ENCODE measurements at regions not wholly inside any gene's neighbourhood (a gene's known extent, or its start where the extent isn't known, plus 50 kb on each side); places are given as distances from the start of the nearest gene placed in this dataset.

DNA sequence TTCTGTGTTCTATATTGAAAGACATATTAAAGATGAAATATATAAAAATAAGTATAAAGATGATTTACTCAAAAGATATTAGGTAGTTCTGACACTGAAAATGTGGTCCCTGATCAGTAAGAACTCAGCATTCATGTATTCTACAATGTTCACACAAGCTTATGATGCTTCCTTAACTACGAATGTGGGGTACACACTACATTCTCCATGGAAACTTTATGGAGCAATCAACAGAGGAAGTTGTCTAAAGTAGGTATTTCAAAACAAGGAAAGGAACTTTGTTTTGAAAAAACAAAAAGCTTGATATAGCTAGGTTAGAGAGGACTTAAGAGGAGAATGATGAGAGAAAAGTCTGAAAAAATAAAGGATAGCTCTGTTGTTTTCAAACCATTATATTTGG, 119.7 kb upstream of the RGS18 start:
- no peak for DNase-seq

DNA sequence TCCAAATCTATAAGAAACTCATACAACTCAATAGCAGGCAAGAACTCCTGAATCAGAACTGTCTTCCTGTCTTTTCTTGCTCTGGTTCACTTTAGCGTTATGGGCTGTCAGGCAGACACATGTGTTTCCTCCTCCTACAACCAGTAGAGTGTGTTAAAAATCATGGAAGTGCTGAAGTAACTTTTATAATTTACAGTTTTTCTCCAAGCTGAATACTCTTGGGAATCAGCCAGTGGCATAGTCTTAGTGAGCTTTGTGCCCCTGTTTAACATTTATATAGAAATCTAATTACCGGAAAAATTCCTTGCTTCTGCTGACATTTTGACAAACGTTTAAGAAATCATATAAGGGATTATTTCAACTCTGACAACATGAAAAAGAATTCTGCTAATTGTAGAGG, 113.1 kb upstream of the RGS18 start:
- no peak for DNase-seq

DNA sequence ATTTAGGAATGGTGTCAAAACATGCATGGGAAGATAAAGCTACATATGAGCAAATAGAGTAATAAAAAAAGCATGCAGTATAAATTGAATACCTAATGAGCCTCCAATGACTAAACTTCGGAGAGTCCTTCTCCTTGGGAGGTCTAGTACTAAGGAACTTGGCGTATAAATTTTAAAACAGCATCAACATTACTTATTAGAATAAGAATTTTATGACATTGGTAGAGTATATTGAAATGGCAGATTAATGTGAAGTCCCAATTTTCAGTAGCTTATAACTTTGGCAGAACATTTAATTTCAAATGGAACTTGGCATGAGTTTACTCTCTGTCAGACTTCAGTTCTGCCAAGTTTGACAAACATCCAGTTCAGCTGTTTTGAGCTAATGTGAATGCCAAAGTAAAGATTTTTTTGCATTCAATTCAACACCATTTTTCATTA, 104.7 kb upstream of the RGS18 start:
- no peak for DNase-seq

DNA sequence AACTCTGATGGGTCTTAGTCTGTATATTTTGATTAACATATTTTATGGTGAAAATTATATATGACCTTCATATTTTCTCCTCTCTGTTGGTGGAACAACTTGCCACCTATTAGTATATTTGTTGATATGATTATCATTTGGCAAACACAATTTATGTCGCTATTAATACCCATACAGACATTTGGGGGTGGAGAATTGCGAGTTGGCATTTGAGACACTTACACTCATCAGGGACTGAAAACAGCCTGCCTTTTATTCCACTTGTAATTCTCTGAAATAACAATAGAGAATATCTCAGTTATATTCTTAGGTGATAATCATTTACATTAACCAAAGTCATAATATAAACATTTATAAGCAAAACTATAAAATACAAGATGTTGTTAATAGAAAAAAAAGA, 100.5 kb upstream of the RGS18 start:
- no peak for DNase-seq

DNA sequence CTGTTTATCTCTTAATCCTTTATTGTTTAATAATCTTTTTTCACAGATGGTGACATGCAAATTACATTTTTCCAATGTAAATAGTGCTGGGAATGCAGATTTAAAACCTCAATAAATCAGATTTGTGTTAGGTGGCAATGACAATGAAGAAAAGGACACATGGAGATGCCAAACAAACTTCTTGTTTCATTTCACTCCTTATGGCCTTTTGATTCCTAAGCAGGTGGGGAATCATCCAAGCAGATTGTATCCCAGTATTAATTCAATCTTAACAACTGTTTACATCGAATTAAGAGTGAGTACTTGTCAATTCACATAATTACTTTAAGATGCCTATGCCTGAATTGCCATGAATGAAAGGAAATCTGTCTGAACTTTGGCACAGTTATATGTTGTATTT, 98.9 kb upstream of the RGS18 start:
- DNase-seq: no peak

DNA sequence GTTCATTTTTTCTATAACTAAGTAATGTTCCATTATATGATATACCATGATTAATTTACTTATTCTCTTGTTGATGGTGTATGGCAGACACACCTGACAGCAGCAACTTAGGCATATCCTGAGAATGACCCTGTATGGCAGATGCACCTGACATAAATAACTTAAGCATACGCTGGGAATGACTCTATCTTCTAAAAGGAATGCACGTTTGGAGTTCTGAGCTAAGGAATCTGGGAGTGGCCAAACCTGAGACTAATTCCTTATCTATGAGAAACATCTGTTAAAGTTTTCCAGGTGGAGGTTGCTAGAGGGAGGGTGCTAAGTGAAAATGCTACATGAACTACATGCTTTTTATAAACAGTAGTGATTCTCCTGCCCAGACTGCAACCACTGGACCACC, 96.7 kb upstream of the RGS18 start:
- no peak for DNase-seq

DNA sequence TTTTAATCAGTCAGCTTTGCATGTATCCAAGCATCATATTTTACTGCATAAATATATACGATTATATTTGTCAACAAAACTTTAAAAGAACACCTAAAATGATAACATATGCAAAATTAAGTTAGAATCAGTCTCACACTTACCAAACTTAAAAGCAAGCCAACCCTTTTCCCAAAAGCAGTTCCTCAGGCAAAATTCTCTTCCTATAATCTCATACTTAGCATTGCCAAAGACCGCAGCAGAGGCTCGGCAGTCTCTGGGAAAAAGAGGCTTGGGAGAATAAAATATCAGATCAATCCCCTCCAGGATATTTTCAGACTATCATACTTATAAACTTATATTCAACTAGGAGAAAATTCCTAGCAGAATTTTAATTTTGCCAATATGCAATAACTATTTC, 93.2 kb upstream of the RGS18 start:
- DNase-seq: no peak

DNA sequence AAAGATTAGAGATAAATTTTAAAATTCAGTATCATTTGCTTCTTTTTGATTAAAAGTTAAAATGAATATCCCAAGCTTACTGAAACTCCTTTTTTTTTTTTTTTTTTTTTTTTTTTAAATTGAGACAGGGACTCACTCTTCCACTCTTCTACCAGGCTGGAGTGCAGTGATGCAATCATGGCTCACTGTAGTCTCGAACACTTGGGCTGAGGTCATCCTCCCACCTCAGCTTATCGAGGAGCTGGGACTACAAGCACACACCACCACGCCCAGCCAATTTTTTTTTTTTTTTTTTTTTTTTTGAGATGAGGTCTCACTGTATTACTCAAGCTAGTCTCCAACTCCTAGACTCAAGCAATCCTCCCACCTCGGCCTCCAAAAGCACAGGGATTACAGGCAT, 92.1 kb upstream of the RGS18 start:
- no peak for DNase-seq

DNA sequence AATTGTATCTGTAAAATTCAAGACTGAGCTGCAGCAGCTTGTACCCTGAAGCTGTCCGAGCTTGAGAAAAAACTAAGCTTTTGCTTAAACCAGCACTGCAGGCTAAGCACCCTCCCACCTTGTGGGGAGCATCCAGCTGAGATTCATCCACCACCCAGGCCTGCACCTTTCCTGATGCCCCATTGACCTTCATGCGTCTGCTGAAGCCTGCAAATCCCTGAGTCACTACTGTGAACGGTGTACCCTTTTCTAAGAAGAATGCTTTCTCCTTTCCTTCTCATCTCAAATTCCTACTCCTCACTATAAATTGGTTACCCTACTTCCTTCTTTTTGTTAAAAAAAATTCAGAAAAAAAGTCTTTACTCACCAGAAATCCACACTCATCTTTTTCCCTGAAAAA, 90.9 kb upstream of the RGS18 start:
- DNase-seq: no peak

DNA sequence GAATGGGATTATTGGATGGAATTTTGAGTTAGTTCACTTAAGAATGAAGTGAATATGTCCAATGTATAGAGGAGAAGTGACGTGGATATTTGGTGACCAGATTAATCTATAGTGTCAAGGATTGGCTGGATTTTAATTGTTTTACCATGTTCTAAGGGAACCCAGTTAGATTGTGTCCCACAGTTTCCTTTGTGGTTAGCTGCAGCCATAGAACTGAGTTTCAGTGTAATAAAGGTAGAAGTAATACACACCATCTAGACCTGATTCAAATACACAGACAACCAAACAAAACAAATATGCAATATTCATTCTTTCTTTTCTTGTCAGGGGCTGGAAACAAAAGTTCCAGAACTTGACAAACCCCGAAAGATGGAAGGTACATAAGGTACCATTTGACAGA, 88.0 kb upstream of the RGS18 start:
- DNase-seq: no peak

DNA sequence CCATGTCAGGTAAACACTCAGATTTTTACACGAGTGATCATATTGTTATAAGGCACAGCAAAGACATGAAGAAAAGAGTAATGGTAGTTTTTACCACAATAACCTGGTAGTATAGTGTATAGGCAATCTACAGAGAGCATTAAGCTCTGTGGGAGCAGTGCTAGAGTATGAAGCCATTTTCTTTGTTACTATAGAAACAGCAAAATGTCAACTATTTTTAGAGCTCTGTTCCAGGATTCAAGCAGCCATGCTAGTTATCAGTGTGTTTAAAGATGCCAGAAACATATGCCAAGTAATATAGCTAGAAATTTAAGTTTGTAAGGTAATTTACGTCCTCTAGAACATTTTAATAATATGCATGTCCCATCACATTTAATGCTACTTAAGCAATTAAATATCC, 77.6 kb upstream of the RGS18 start:
- no peak for DNase-seq

DNA sequence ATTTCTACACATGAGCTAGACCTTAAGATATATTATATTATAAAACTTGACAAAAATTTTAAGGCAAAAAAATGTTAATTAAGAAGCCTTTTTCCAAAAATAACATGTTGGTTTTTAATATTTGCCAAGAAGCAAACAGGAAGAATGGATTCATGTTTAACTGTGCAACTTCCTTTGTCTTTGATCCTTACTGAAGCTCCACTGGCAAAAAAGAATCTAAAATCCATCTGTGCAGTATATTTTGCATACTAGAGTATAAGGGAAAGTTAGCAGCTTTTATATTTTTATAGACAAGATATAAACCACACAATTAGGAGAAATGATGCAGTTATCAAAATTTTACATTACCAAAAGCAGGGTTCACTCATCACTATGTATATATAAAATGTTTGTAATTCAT, 76.9 kb upstream of the RGS18 start:
- DNase-seq: no peak

DNA sequence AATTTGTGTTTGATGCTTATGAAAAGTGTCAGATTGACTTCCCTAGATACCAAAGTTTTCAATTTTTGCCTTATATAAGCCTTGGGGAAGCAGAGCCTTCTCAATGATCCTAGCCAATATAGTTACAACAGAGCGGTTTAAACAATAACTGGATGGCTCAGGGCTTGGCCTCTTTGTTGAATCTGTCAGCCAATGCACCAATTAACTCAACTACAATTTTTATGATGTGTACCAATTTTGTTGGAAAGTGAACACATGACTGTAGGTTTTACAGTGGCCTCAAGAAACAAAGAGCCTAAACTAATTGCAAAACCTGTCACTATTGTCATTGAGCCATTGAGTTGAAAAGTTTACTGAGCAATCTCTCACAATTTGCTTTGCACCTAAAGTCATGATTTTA, 71.6 kb upstream of the RGS18 start:
- no peak for DNase-seq

DNA sequence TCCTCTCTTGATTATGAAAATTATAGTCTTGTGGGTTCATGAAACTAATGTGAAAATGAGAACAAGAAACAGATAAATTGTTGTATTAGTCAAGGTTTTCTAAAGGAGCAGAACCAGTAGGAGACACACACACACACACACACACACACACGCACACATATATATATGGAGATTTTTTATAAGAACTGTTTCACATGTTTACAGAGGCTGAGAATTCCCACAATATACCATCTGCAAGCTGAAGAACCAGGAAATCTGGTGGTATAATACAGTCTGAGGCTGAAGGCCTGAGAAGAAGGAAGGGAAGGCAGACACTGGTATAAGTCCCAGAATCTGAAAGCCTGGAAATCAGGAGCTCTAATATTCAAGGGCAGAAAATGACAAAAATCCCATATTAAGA, 70.9 kb upstream of the RGS18 start:
- no peak for DNase-seq

DNA sequence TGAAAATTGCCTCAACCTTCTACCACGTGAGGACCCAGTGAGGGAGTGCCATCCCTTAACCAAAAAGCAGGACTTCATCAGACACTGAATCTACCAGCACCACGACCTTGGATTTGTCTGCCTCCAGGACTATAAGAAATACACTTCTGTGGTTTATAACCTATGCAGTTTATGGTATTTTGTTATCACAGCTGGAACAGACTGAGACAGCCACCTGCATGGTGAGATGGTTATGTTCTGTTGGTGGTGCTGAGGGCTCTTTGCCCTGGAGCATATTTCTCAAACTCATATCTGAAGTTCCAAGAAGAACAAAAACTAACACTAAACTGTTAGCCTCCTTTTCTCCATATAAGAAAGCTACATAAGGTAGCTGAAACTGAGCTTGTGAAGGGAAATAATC, 69.8 kb upstream of the RGS18 start:
- DNase-seq: no peak

DNA sequence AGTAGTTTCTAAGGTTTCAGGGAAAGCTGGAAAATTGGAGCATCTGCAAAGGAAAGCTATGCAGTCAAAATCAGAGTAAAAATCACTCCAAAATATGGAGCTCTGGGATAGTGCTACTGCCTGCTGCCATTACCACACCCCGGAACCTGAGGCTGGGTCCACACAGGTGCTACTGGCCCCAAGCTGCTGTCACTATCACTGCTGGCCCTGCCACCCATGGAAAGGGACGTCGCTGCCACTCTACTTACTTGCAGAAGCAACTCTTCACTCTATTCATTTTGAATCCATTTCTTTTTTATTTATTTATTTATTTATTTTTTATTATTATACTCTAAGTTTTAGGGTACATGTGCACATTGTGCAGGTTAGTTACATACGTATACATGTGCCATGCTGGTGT, 60.3 kb upstream of the RGS18 start:
- no peak for DNase-seq

DNA sequence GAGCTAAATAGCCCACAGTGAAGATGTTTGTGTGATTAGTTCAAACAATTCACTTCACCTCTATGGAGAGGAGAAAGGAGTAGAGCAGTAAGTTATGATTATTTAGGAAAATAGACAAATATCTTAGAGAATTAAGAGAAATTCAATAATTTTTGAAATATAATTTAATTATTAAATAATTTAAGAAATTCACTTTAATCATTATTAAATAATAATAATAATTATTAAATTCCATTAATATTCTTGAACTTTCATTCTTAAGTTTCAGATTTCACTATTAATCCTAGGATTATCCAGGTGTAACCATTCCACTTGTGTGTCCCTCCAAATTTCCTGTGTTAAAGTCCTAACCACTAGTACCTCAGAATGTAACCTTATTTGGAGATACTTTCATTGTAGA, 58.9 kb upstream of the RGS18 start:
- no peak for DNase-seq

DNA sequence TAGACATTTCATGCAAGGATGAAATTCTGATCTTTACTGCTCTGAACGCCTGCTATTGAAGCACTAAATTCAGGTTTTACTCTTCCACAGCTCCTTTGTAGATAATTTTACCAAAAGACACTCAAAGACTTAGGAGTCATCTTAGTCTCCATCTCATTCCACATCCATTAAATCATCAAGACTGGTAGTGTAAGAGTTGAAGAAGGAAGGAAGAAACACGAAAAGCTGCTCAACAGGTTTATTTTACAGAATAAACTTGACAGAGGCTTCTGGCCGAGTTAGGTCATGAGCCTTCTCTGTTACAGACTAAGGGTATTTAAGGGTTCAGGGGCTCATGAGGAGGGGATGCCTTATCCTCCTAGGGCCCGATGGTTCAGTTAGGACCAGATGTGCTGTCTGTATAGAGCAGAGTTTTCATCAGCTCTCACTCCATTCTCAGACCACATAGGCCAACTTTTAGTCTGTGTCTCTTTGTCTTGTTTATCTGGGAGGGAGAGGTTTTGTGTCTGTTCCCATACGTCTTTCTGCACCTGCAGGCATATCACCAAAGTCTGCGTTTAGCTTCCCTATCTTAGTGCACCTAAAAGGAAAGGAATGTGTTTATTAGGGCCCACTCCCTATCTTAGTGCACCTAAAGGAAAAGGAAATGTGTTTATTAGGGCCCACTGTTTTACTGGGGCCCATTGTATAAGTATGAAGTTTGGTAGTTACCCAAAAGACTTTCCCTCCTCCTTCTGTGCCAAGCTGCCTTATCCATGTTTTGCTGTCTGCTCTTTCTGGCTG, 57.4 kb upstream of the RGS18 start:
- no peak for DNase-seq

DNA sequence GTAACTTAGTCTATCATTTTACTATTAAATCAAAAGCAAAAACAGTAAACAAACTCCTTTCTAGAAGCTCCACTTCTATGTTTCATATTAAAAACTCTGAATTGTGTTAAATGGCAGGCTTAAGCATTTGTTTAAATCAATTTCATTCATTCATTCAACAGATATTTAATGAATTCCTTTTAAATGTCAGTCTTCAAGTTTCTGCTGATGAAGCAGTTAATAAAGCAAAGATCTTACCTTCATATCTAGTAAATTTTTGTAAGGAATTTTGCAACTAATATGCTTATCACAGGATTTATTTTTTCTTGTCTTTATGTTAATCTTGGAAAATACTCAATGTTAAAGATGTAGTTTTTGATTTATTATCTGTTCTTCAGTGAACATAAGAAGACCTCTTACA, 54.1 kb upstream of the RGS18 start:
- no peak for DNase-seq

DNA sequence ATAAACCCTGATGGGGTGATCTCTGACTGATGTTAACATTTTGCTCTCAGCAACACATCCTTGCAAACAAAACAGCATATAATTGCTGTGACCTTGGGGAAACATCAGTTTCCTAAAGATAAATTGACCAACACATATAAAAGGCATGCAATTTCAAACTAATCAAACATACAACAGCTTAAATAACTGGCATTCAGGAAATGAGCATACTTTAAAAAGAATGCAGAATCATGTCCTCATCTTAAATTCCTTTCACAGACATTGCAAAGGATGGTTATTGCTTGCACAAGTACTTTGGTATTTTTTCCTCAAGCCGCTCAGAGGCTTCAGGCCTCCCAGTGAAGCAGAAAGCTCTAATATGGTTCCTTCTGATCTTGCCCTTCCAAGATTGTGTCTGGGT, 53.4 kb upstream of the RGS18 start:
- DNase-seq: no peak

DNA sequence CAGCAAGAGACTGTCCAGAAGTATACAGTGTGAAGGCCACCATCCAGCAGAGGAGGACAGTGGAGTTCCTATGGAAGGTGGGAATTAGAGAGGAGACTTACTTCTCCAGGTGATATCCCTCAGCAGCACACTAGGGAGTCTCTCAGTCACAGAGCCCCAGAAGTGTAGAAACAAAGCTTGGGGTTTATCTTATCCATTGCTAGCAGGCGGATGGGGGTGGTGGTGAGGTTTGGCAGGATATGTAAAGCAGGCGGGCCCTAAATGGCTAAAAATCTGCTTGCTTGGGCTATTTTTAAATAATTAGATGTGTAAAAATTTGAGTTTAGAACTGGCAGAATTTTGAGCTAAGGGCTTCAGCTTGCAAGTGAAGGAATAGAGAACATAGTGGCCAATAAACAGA, 50.1 kb upstream of the RGS18 start:
- DNase-seq: no peak

Measured in NCI-H1694 (cell line).